K562 (cell line): ENCODE measurements at regions not wholly inside any gene's neighbourhood (a gene's known extent, or its start where the extent isn't known, plus 50 kb on each side); places are given as distances from the start of the nearest gene placed in this dataset.

Source experiments
- CEBPB ChIP-seq: fragments of 450-650 bp; IDR thresholded peaks from 2 replicates; pipeline ENCODE4 v1.6.1; 2016; ENCODE audit warnings: missing genetic modification characterization, missing compliant biosample characterization
- HDAC6 ChIP-seq: IDR thresholded peaks from 2 replicates; pipeline ENCODE4 v1.6.1; 2012; ENCODE audit warnings: low read depth, mild to moderate bottlenecking, control low read depth, inconsistent platforms, low read length, moderate library complexity
- MAFK ChIP-seq: IDR thresholded peaks from 2 replicates; pipeline ENCODE4 v1.6.1; 2011; ENCODE audit warnings: low read length, improper control_type of control experiment
- MTA1 ChIP-seq: fragments of 450-650 bp; IDR thresholded peaks from 2 replicates; pipeline ENCODE4 v1.6.1; 2017; ENCODE audit warnings: borderline replicate concordance
- RAD21 ChIP-seq, 2 experiments: fragments of 250-450 bp in 1 of 2; fragments of 450-650 bp in 1 of 2; sonication (Bioruptor Pico) in 1 of 2; formaldehyde crosslinking in 1 of 2; IDR thresholded peaks in 1 of 2; conservative IDR thresholded peaks in 1 of 2; 2 replicates each; pipeline versions ENCODE4 v1.4.0 to v1.8.0; 2020 to 2022; ENCODE audit warnings: mild to moderate bottlenecking in 2 of 2, moderate library complexity in 1 of 2
- RCOR1 ChIP-seq, 2 experiments: IDR thresholded peaks; 2 replicates each; pipeline ENCODE4 v1.6.1; 2012; ENCODE audit warnings: low read depth in 2 of 2, low read length in 2 of 2, borderline replicate concordance in 1 of 2, improper control_type of control experiment in 1 of 2
- TAF1 ChIP-seq: IDR thresholded peaks from 2 replicates; pipeline ENCODE4 v1.6.1; 2011; ENCODE audit warnings: mild to moderate bottlenecking, low read length, moderate library complexity; ENCODE audit not compliant: insufficient read depth, control insufficient read depth, severe bottlenecking; ENCODE audit errors: extremely low read depth
- ZFX ChIP-seq: sonication (generic); formaldehyde crosslinking; IDR thresholded peaks from 2 replicates; pipeline ENCODE4 v1.8.0; 2022; ENCODE audit warnings: mild to moderate bottlenecking, missing genetic modification reagents, moderate library complexity
- TF ChIP-seq, protein P1 (sequence below), 3 experiments: IDR thresholded peaks in 2 of 3; conservative IDR thresholded peaks in 1 of 3; 2 replicates each; pipeline ENCODE4 v1.5.1; 2011 to 2012; ENCODE audit warnings: low read length in 3 of 3, mild to moderate bottlenecking in 3 of 3, control low read depth in 2 of 3, improper control_type of control experiment in 1 of 3, inconsistent platforms in 1 of 3, low read depth in 1 of 3, mixed read lengths in 1 of 3, moderate library complexity in 1 of 3; ENCODE audit not compliant: insufficient read depth in 2 of 3
- TF ChIP-seq, protein P2 (sequence below), 3 experiments: fragments of 200-800 bp in 1 of 3; sonication (Bioruptor generic) in 1 of 3; sonication (generic) in 1 of 3; formaldehyde crosslinking in 1 of 3; IDR thresholded peaks; 2 replicates each; pipeline versions ENCODE4 v1.6.1 to v1.8.0; 2016 to 2022; ENCODE audit warnings: mild to moderate bottlenecking in 2 of 3, missing compliant biosample characterization in 2 of 3, missing genetic modification characterization in 2 of 3, missing genetic modification reagents in 1 of 3
- TF ChIP-seq, protein P3 (sequence below): sonication (generic); formaldehyde crosslinking; IDR thresholded peaks from 2 replicates; pipeline ENCODE4 v1.8.1; 2022; ENCODE audit warnings: missing genetic modification reagents

DNA sequence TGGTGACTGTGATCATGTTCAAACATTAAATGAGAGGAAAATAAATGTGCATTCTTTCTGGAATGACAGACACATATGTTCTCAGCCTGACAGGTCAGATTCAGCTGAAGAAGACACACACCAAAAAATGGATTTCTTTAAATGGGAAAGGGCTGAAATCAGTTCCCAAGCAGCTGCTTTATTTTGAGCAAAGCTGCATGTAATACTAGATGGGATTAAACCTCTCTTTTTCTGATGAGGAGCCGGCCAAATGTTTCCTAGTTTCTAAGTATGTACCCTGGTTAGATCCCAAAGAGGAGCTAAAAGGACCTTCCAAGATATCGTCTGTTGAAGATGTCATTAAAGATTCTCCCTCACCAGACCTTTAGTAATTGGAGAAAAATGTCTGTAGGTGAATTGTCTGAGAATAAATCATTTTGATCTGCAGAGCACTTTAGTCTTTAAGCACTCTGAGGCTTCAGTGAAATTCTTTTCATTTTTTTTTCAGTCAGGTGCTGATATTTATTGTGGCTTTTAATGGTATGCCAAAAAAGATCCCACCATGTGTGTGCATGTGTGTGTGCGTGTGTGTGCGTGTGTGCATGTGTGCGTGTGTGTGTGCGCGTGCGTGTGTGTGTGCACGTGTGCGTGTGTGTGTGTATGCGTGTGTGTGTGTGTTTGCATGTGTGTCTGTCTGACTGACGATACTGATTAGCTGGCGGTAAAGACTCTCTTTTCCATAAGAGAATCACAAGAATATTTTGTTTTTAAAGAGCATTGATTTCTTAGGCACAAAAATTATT, 175.8 kb downstream of the IRS1 start:
- no peak for TF ChIP-seq RAD21 (CRISPR knock-in tag; conservative IDR thresholded peaks at IDR 0.05 in 1 of 2, IDR thresholded peaks at IDR 0.05 in 1 of 2)
- TF ChIP-seq, protein P1, sequence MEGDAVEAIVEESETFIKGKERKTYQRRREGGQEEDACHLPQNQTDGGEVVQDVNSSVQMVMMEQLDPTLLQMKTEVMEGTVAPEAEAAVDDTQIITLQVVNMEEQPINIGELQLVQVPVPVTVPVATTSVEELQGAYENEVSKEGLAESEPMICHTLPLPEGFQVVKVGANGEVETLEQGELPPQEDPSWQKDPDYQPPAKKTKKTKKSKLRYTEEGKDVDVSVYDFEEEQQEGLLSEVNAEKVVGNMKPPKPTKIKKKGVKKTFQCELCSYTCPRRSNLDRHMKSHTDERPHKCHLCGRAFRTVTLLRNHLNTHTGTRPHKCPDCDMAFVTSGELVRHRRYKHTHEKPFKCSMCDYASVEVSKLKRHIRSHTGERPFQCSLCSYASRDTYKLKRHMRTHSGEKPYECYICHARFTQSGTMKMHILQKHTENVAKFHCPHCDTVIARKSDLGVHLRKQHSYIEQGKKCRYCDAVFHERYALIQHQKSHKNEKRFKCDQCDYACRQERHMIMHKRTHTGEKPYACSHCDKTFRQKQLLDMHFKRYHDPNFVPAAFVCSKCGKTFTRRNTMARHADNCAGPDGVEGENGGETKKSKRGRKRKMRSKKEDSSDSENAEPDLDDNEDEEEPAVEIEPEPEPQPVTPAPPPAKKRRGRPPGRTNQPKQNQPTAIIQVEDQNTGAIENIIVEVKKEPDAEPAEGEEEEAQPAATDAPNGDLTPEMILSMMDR (IDR thresholded peaks at IDR 0.05 in 2 of 3, conservative IDR thresholded peaks at IDR 0.05 in 1 of 3; ENCODE audit: insufficient read depth in 2 of 3, low read depth in 1 of 3, low read length in 3 of 3), result no peak
- no peak for TF ChIP-seq RCOR1 (IDR thresholded peaks at IDR 0.05; ENCODE audit: borderline replicate concordance in 1 of 2, low read depth in 2 of 2, low read length in 2 of 2)
- no peak for TF ChIP-seq MAFK
- TF ChIP-seq TAF1, result no peak
- no peak for TF ChIP-seq MTA1
- TF ChIP-seq ZFX, result no peak
- TF ChIP-seq HDAC6, result no peak
- TF ChIP-seq, protein P2, sequence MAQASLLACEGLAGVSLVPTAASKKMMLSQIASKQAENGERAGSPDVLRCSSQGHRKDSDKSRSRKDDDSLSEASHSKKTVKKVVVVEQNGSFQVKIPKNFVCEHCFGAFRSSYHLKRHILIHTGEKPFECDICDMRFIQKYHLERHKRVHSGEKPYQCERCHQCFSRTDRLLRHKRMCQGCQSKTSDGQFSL (CRISPR knock-in tag; IDR thresholded peaks at IDR 0.05), result no peak
- TF ChIP-seq, protein P2 (tag; IDR thresholded peaks at IDR 0.05), result no peak
- TF ChIP-seq, protein P3, sequence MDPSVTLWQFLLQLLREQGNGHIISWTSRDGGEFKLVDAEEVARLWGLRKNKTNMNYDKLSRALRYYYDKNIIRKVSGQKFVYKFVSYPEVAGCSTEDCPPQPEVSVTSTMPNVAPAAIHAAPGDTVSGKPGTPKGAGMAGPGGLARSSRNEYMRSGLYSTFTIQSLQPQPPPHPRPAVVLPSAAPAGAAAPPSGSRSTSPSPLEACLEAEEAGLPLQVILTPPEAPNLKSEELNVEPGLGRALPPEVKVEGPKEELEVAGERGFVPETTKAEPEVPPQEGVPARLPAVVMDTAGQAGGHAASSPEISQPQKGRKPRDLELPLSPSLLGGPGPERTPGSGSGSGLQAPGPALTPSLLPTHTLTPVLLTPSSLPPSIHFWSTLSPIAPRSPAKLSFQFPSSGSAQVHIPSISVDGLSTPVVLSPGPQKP (CRISPR knock-in tag), result no peak
- TF ChIP-seq CEBPB, result no peak
